ENCODE measurements at regions not wholly inside any gene's neighbourhood (a gene's known extent, or its start where the extent isn't known, plus 50 kb on each side); places are given as distances from the start of the nearest gene placed in this dataset.
A peak's percentile ranks its signal among the peaks of the same experiment; 100 is the strongest.

DNA sequence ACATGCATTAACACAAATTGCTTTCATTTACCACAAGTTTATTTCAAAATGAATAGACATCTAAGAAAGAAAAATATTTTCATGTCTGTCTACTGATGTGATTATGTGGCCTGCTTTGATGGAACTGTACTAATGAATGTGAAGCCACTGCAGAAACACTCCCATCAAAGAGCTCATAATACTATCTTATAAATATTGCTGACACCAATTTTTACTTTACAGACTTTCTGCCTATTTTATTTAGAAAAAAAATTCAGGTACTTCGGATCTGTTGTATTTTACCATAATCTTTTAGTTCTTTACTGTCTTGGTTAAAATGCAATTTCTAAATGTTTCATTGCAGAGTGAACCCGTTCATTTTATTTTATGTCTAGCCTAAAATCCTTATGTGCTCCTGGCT, 281.9 kb downstream of the ICE1 start:
- Mint-ChIP-seq H3K9me3 (no peaks in the 10 kb centered on the region), H3K27ac (no peak overlapping the region), H3K36me3 (no peaks in the 10 kb centered on the region)
- DNase-seq (ENCODE audit: low spot score in 2 of 2) (no peak), ATAC-seq (no peak)

DNA sequence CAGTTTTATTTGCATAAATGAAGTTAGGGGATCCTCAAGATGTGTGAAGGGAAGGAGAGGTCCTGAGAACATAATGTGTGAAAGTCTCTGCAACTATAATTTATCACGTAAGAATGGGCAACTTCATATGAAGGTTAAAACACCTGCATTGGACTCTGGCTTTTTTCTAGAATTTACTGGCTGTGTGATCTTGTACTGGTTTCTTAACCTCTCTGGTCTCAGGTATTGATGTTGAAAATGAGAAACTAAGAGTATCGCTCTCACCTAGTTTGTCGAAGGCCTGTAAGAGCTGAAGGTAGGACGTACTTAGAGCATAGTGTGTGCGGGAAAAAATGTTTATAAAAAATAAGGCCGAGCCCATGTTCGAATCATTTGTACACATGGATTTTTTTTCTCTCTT, 280.5 kb downstream of the ICE1 start:
- H3K27ac Mint-ChIP-seq: no peak overlapping the region
- ATAC-seq (no peak), DNase-seq (ENCODE audit: low spot score in 2 of 2) (no peak)
- no peaks in the 10 kb centered on the region for H3K36me3 Mint-ChIP-seq
- H3K9me3 Mint-ChIP-seq: no peaks in the 10 kb centered on the region

DNA sequence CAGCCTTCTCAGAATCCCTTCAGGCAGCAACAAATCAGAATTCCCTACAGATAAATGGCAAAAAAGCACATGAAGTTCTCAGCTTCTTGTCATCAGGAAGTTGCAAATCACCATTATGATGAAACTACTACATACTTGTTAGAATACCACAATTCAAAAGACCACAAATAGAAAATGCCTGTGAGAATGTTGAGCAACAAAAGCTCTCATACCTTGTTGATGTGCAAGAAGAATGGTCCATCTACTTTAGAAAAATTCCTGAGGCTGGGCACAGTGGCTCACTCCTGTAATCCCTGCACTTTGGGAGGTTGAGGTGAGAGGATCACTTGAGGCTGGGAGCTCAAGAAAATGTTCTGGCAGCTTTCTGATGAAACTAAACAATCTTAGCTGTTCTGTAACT, 278.1 kb downstream of the ICE1 start:
- no peaks in the 10 kb centered on the region for H3K9me3 Mint-ChIP-seq
- DNase-seq (ENCODE audit: low spot score in 2 of 2): no peak
- ATAC-seq: no peak
- H3K36me3 Mint-ChIP-seq: no peaks in the 10 kb centered on the region
- no peak overlapping the region for H3K27ac Mint-ChIP-seq

- DNase-seq (ENCODE audit: low spot score in 2 of 2) (peak in 1 of 2 donors; percentile 7), ATAC-seq (no peak)
- Mint-ChIP-seq H3K27ac (no peak overlapping the region), H3K36me3 (no peaks in the 10 kb centered on the region), H3K9me3 (no peaks in the 10 kb centered on the region)
Measured at GRCh38 chr5:5699062-5699461, 276.6 kb downstream of the ICE1 start.

DNA sequence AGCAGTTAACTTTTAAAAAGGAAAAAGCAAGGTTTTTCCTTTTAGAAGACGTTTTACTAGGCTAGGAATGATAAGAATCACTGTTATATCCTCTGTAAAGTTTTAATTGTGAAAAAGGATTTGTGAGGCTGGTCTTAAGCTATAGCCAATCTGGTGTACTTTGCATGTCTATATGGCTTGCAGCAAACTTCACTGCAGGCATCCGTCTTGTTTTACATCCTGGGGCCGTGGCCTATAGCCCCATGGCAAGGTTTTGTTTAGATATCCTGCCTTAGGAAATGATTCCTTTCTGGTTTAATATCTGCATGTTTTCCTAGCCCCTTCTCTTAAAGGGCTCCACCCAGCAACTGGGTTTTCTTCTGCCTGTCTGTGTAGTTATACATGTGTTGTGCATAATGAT, 272.8 kb downstream of the ICE1 start:
- Mint-ChIP-seq H3K9me3 (peaks cover 0 to 4% of the 10 kb centered on the region in 2 donors), H3K27ac (no peak overlapping the region), H3K36me3 (no peaks in the 10 kb centered on the region)
- ATAC-seq (no peak), DNase-seq (ENCODE audit: low spot score in 2 of 2) (no peak)

DNA sequence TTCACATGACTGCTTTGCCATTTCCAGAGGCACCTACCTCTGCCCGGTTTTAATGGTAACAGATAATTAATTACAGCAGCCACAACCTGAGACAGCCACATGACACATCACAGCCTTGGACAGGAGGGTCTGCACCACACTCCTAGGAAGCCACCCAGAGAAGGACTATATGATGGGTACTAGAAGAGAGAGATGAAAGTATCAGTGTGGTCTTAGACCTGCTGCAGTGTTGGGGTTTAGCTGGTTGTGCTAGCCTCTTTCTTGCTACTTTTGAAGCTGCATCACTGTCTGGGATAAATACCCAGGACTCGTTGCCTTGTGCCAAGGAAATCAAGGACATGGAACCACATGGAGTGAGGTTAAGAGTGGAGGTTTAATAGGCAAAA, 266.4 kb downstream of the ICE1 start:
- ATAC-seq (no peak), DNase-seq (ENCODE audit: low spot score in 2 of 2) (no peak)
- peaks cover 4 to 7% of the 10 kb centered on the region in 2 donors for H3K9me3 Mint-ChIP-seq
- peaks cover 0 to 1% of the 10 kb centered on the region in 2 donors for H3K36me3 Mint-ChIP-seq
- H3K27ac Mint-ChIP-seq: no peak overlapping the region

DNA sequence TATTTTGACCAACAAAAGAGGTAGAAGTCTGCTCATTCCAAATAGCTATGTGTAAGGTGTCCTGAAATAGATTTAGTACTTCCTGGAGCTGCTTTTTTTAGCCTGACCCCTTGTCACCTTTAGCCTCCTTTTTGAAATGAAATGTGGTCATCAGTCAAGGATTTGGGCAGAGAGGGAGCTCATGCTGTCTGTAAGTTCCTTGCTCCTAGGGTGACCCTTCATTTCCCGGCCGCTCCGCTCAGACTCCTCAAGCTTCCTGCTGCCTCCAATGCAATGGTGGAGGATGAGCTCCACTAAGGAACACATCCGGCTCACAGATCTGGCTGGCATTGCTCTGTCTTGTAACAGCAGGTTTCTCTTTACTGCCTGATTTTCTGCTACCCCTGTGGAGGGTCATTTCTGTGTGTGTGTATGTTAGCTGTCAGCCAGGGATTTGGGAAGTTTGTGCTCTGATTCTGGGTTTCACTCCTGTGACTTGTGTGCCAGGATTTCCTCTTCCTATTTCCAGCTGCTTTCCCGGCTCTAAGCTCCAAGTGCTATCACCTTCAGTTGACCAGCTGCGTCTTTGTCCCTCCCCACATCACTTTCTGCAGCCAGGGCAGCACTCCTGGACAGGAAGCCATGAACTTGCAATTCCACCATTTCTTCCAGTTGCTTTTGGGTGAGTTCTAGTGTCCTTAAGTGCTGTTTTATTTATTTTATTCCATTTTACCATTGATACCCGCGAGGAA, 265.9 kb downstream of the ICE1 start:
- H3K9me3 Mint-ChIP-seq: peaks cover 9 to 11% of the 10 kb centered on the region in 2 donors
- no peak overlapping the region for H3K27ac Mint-ChIP-seq
- DNase-seq (ENCODE audit: low spot score in 2 of 2): no peak
- H3K36me3 Mint-ChIP-seq: peaks cover 0 to 5% of the 10 kb centered on the region in 2 donors
- no peak for ATAC-seq

DNA sequence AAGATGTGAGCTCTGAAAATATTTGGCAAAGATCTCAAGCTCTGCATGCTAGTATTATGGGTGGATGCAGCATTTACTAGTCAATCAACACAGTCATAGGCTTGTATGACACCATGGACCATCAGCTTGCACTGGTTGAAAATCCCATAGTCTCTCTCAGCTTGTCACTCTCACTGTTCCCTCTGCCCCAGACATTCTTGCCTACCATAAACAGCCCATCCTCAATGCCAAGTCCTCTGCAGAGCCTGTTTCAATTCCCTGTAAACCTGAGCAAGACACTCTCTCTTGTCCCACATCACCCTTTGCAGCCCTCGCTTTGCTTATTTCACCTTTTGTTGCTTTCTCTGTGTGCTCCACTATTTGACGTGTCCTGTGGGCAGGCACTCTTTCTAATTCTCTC, 264.6 kb downstream of the ICE1 start:
- Mint-ChIP-seq H3K36me3 (peaks cover 0 to 5% of the 10 kb centered on the region in 2 donors), H3K27ac (no peak overlapping the region), H3K9me3 (peaks cover 9 to 15% of the 10 kb centered on the region in 2 donors)
- no peak for DNase-seq (ENCODE audit: low spot score in 2 of 2)
- no peak for ATAC-seq

- H3K9me3 Mint-ChIP-seq: peaks cover 9 to 11% of the 10 kb centered on the region in 2 donors
- no peak for ATAC-seq
Measured at GRCh38 chr5:5686356-5686755, 263.9 kb downstream of the ICE1 start.

DNA sequence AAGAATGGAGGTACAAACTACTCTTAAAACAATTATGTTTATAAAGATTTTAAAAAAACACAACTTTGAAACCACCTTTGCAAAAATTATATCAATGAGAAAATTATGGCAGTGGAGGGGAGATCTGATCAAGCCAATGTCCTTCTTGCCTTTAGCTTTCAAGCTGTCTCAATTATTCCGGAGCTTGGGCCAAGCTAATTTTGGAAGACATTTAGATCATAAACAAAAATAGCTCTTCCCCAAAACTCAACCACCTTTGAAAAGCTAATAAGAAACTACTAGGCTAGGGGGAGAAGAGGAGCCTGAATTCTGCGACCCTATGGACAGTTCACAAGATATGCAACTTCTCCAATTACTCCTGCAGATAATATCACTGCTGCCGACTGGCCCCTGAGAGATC, 263.3 kb downstream of the ICE1 start:
- Mint-ChIP-seq H3K9me3 (peaks cover 9 to 11% of the 10 kb centered on the region in 2 donors), H3K27ac (no peak overlapping the region), H3K36me3 (peaks cover 0 to 5% of the 10 kb centered on the region in 2 donors)
- no peak for DNase-seq (ENCODE audit: low spot score in 2 of 2)
- no peak for ATAC-seq

More at GRCh38 chr5:5686356-5686755, 263.9 kb downstream of the ICE1 start:
- no peak overlapping the region for H3K27ac Mint-ChIP-seq
- H3K36me3 Mint-ChIP-seq: peaks cover 0 to 5% of the 10 kb centered on the region in 2 donors
- DNase-seq (ENCODE audit: low spot score in 2 of 2): no peak

- peaks cover 13 to 17% of the 10 kb centered on the region in 2 donors for H3K9me3 Mint-ChIP-seq
- no peak overlapping the region for H3K27ac Mint-ChIP-seq
Measured at GRCh38 chr5:5683174-5683573, 260.7 kb downstream of the ICE1 start.

GRCh38 chr5:5678909-5679308, 256.4 kb downstream of the ICE1 start:
- H3K9me3 Mint-ChIP-seq: peaks cover 19 to 22% of the 10 kb centered on the region in 2 donors
- DNase-seq (ENCODE audit: low spot score in 2 of 2): no peak
- no peak for ATAC-seq
- H3K27ac Mint-ChIP-seq: no peak overlapping the region
- H3K36me3 Mint-ChIP-seq: peaks cover 0 to 13% of the 10 kb centered on the region in 2 donors

More at GRCh38 chr5:5683174-5683573, 260.7 kb downstream of the ICE1 start:
- peaks cover 0 to 6% of the 10 kb centered on the region in 2 donors for H3K36me3 Mint-ChIP-seq
- ATAC-seq (no peak), DNase-seq (ENCODE audit: low spot score in 2 of 2) (no peak)

DNA sequence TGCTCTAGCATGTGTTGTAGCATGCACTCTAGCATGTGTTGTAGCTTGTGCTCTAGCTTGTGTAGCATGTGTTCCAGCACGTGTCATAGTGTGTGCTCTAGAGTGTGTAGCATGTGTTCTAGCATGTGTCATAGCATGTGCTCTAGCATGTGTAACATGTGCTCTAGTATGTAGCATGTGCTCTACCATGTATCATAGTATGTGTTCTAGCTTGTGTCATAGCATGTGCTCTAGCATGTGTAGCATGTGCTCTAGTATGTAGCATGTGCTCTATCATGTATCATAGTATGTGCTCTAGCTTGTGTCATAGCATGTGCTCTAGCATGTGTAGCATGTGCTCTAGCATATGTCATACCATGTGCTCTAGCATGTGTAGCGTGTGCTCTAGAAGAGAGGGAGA, 255.3 kb downstream of the ICE1 start:
- ATAC-seq: no peak
- Mint-ChIP-seq H3K36me3 (peaks cover 0 to 9% of the 10 kb centered on the region in 2 donors), H3K27ac (no peak overlapping the region), H3K9me3 (peaks cover 14 to 17% of the 10 kb centered on the region in 2 donors)
- no peak for DNase-seq (ENCODE audit: low spot score in 2 of 2)

DNA sequence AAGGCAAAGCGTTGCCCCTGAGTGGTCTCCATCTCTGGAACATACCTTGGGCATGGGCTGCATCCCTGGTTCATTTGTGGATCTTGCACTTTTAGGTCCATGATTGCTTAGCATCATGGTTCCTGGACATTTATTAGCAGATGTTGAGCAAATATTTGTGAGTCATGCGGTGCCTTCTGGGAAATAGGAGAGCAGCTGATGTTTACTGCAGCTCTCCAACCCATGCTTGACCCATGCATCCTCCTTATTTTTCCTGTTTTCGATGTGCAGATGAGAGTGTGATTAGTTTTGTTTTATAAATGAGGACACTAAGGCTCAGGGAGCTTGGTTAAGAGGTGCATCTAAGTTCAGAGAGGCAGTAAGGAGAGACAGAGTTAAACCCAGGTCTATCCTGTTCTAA, 253.7 kb downstream of the ICE1 start:
- Mint-ChIP-seq H3K27ac (no peak overlapping the region), H3K9me3 (peaks cover 10 to 17% of the 10 kb centered on the region in 2 donors), H3K36me3 (peaks cover 0 to 9% of the 10 kb centered on the region in 2 donors)
- no peak for ATAC-seq
- no peak for DNase-seq (ENCODE audit: low spot score in 2 of 2)

GRCh38 chr5:5675511-5675910, 253.0 kb downstream of the ICE1 start:
- DNase-seq (ENCODE audit: low spot score in 2 of 2) (no peak), ATAC-seq (no peak)
- Mint-ChIP-seq H3K36me3 (peaks cover 0 to 9% of the 10 kb centered on the region in 2 donors), H3K9me3 (peaks cover 10 to 17% of the 10 kb centered on the region in 2 donors), H3K27ac (no peak overlapping the region)

GRCh38 chr5:5671823-5672222, 249.3 kb downstream of the ICE1 start:
- H3K27ac Mint-ChIP-seq: no peak overlapping the region
- ATAC-seq (no peak), DNase-seq (ENCODE audit: low spot score in 2 of 2) (no peak)
- no peaks in the 10 kb centered on the region for H3K36me3 Mint-ChIP-seq
- H3K9me3 Mint-ChIP-seq: no peaks in the 10 kb centered on the region

- no peaks in the 10 kb centered on the region for H3K36me3 Mint-ChIP-seq
- no peak overlapping the region for H3K27ac Mint-ChIP-seq
- H3K9me3 Mint-ChIP-seq: no peaks in the 10 kb centered on the region
- DNase-seq (ENCODE audit: low spot score in 2 of 2) (no peak), ATAC-seq (no peak)
Measured at GRCh38 chr5:5667136-5667554, 244.7 kb downstream of the ICE1 start.

GRCh38 chr5:5666369-5666768, 243.9 kb downstream of the ICE1 start:
- ATAC-seq (no peak), DNase-seq (ENCODE audit: low spot score in 2 of 2) (no peak)
- no peak overlapping the region for H3K27ac Mint-ChIP-seq
- no peaks in the 10 kb centered on the region for H3K36me3 Mint-ChIP-seq
- H3K9me3 Mint-ChIP-seq: no peaks in the 10 kb centered on the region
